GM18526 (cell line): ENCODE measurements at regions not wholly inside any gene's neighbourhood (a gene's known extent, or its start where the extent isn't known, plus 50 kb on each side); places are given as distances from the start of the nearest gene placed in this dataset.

Experiments used
- POLR2A ChIP-seq: IDR thresholded peaks from 3 replicates; pipeline ENCODE4 v1.6.1; 2011; ENCODE audit not compliant: insufficient read length; ENCODE audit errors: extremely low read depth

GRCh38 chr6:113385020-113385431 lies 472.1 kb upstream of the MARCKS start:
- TF ChIP-seq POLR2A = no peak

- no peak for TF ChIP-seq POLR2A
These were observed 468.1 kb upstream of the MARCKS start for GRCh38 chr6:113388996-113389395.

- TF ChIP-seq POLR2A = no peak
These were observed 464.5 kb upstream of the MARCKS start for GRCh38 chr6:113392551-113393055.

GRCh38 chr6:113394216-113394615 lies 462.9 kb upstream of the MARCKS start:
- TF ChIP-seq POLR2A = no peak

- no peak for TF ChIP-seq POLR2A
These were observed 462.4 kb upstream of the MARCKS start for GRCh38 chr6:113394729-113395128.

GRCh38 chr6:113396730-113397129 lies 460.4 kb upstream of the MARCKS start:
- TF ChIP-seq POLR2A = no peak

GRCh38 chr6:113397236-113397635 lies 459.9 kb upstream of the MARCKS start:
- TF ChIP-seq POLR2A = no peak

GRCh38 chr6:113401231-113401630 lies 455.9 kb upstream of the MARCKS start:
- TF ChIP-seq POLR2A = no peak

GRCh38 chr6:113402544-113402943 lies 454.6 kb upstream of the MARCKS start:
- no peak for TF ChIP-seq POLR2A

GRCh38 chr6:113403966-113404595 lies 453.1 kb upstream of the MARCKS start:
- TF ChIP-seq POLR2A = no peak

- TF ChIP-seq POLR2A = no peak
These were observed 451.7 kb upstream of the MARCKS start for GRCh38 chr6:113405326-113406047.

GRCh38 chr6:113406048-113406695 lies 451.0 kb upstream of the MARCKS start:
- no peak for TF ChIP-seq POLR2A

- TF ChIP-seq POLR2A = no peak
These were observed 446.1 kb upstream of the MARCKS start for GRCh38 chr6:113411011-113411410.

- no peak for TF ChIP-seq POLR2A
These were observed 444.4 kb upstream of the MARCKS start for GRCh38 chr6:113412589-113413357.

GRCh38 chr6:113414511-113414910 lies 442.6 kb upstream of the MARCKS start:
- no peak for TF ChIP-seq POLR2A
